ENCODE measurements at regions not wholly inside any gene's neighbourhood (a gene's known extent, or its start where the extent isn't known, plus 50 kb on each side); places are given as distances from the start of the nearest gene placed in this dataset.

GRCh38 chr11:95717314-95717713 is 72.3 kb downstream of the FAM76B start:
- no peak for TF ChIP-seq CTCF (IDR thresholded peaks at IDR 0.05)
- ATAC-seq: no peak
- H3K27ac ChIP-seq: no peak overlapping the region
- H3K27me3 ChIP-seq: no peaks in the 10 kb centered on the region
- WGBS, 2 donors: 0 to 47% methylated on average over 1 of the region's 1 CpG
- H3K9me3 ChIP-seq: no peaks in the 10 kb centered on the region
- intact Hi-C loops (cut with DNase I): loop anchor here in 1 of 10 donors (10.0 kb wide), 1 partner anchor 47 kb away; no protein-coding TSS in a partner anchor
- no peaks in the 10 kb centered on the region for H3K36me3 ChIP-seq
- H3K4me1 ChIP-seq: peaks cover 0 to 9% (median 0%) of the 10 kb centered on the region in 9 donors
- no peak overlapping the region for H3K4me3 ChIP-seq
- no peak for DNase-seq

- H3K4me3 ChIP-seq: no peak overlapping the region
- no peaks in the 10 kb centered on the region for H3K36me3 ChIP-seq
- no peaks in the 10 kb centered on the region for H3K27me3 ChIP-seq
- ATAC-seq (no peak), DNase-seq (no peak)
- intact Hi-C loops (cut with DNase I): loop anchor here in 1 of 10 donors (10.0 kb wide), 1 partner anchor 49 kb away; no protein-coding TSS in a partner anchor
- WGBS, 2 donors: 81 to 84% methylated on average over 3 of the region's 3 CpGs
- no peaks in the 10 kb centered on the region for H3K9me3 ChIP-seq
- H3K27ac ChIP-seq: peak overlapping the region in 1 of 10 donors; percentile 23
- H3K4me1 ChIP-seq: peaks cover 0 to 9% (median 0%) of the 10 kb centered on the region in 9 donors
- TF ChIP-seq CTCF (IDR thresholded peaks at IDR 0.05): no peak
Observed at GRCh38 chr11:95716266-95716665, 73.3 kb downstream of the FAM76B start.

- no peaks in the 10 kb centered on the region for H3K9me3 ChIP-seq
- DNase-seq (no peak), ATAC-seq (peak in 2 of 8 donors; percentile 48 to 57)
- WGBS, 2 donors: 48 to 50% methylated on average over 2 of the region's 2 CpGs
- peaks cover 0 to 9% (median 0%) of the 10 kb centered on the region in 9 donors for H3K4me1 ChIP-seq
- intact Hi-C loops (cut with DNase I): loop anchor here in 1 of 10 donors (10.0 kb wide), 1 partner anchor 49 kb away; no protein-coding TSS in a partner anchor
- H3K27me3 ChIP-seq: peaks cover 0 to 5% (median 0%) of the 10 kb centered on the region in 7 donors
- H3K27ac ChIP-seq: peak overlapping the region in 1 of 10 donors; percentile 23
- TF ChIP-seq CTCF (IDR thresholded peaks at IDR 0.05): no peak
- H3K36me3 ChIP-seq: no peaks in the 10 kb centered on the region
- no peak overlapping the region for H3K4me3 ChIP-seq
Observed at GRCh38 chr11:95715777-95716241, 73.8 kb downstream of the FAM76B start.

- TF ChIP-seq CTCF (IDR thresholded peaks at IDR 0.05): no peak
- Histone ChIP-seq H3K27ac (no peak overlapping the region), H3K27me3 (peaks cover 0 to 5% (median 0%) of the 10 kb centered on the region in 7 donors), H3K4me1 (peaks cover 0 to 9% (median 0%) of the 10 kb centered on the region in 9 donors), H3K9me3 (no peaks in the 10 kb centered on the region), H3K36me3 (no peaks in the 10 kb centered on the region), H3K4me3 (no peak overlapping the region)
- no peak for ATAC-seq
- no peak for DNase-seq
- intact Hi-C loops (cut with DNase I): loop anchor here in 1 of 10 donors (10.0 kb wide), 1 partner anchor 50 kb away; no protein-coding TSS in a partner anchor
- WGBS, 2 donors: 87 to 89% methylated on average over 5 of the region's 5 CpGs
Observed at GRCh38 chr11:95714843-95715776, 74.5 kb downstream of the FAM76B start.
